AG20443 (cell line): ENCODE measurements at regions not wholly inside any gene's neighbourhood (a gene's known extent, or its start where the extent isn't known, plus 50 kb on each side); places are given as distances from the start of the nearest gene placed in this dataset.
"Not testable (repeated sequence)": the region's sequence is repeated elsewhere in the genome, so short reads cannot be mapped to it uniquely, and the experiment has no call there.

ENCODE experiments used
- DNase-seq: peaks from one replicate; pipeline ENCODE4 v3.0.0; 2012; ENCODE audit warnings: low spot score, mixed read lengths

GRCh38 chr3:18189282-18190050 lies 235.7 kb downstream of the SATB1 start:
- DNase-seq, result peak; percentile 83

DNA sequence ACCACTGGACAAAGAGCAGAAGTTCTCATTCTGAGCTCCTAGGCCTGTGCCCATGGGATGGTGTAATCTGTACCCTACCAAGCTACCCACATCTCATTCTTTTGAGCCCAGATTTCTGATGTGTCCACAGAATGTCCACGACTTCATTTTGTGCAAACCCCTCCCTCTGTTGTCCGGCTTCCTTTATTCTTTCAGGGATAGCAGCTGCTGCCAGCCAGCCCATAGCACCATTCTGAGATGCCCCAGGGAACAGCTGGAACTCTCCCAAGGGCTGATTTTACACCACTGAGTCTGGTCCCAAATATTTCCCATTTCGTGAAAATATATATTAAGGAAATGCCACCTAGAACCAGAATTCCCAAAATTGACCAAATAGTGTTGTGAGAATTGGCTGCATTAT lies 236.6 kb downstream of the SATB1 start:
- DNase-seq, result no peak

DNA sequence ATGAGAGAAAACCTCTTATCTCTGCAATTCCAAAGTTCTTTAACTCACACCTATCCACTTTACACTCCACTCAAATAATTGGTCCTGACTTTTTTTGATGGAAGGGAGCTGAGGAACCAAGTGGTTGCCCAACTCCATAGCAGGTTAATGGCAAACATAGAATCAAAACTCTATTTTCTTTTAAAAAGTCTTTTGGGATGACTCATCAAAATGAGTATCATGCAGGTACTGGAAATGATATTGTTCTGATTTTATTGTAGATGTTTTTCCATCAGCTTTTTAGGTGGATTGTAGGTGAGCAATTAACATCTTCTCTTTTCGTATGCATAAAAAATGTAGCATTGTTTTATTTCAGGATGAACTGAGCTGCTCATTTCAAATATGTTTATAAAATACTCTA lies 239.5 kb downstream of the SATB1 start:
- no peak for DNase-seq

GRCh38 chr3:18182923-18183322 lies 242.2 kb downstream of the SATB1 start:
- DNase-seq, result not testable (repeated sequence)

- DNase-seq, result no peak
These were observed 245.6 kb downstream of the SATB1 start for GRCh38 chr3:18179521-18179920.

GRCh38 chr3:18177271-18177670 lies 247.9 kb downstream of the SATB1 start:
- no peak for DNase-seq

DNA sequence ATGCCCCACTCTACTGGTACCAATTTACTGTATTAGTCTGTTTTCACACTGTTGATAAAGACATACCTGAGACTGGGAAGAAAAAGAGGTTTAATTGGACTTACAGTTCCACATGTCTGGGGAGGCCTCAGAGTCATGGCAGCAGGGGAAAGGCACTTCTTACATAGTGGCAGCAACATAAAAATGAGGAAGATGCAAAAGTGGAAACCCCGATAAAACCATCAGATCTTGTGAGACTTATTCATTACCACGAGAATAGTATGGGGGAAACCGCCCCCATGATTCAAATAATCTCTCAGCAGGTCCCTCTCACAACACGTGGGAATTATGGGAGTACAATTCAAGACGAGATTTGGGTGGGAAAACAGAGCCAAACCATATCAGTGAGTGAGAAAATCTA lies 251.2 kb downstream of the SATB1 start:
- DNase-seq, result not testable (repeated sequence)

DNA sequence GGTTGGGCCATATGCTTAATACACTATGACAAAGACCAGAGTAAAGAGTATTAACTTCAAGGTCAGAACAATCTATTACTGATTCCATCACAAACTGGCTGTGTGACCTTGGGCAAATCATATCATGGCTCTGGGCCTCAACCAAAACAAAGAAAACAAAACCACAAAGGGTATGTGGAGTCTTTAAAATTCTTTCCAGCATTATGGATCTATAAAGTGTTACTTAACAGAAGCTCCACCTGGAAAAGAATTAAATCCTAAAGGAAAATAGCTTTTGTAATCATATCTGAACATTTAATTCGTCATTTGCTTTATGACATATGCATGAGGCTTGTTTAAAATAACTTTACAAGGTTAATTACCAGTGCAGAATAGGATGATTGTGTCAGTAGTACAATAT lies 265.5 kb downstream of the SATB1 start:
- DNase-seq, result no peak

- peak; percentile 75 for DNase-seq
These were observed 271.5 kb downstream of the SATB1 start for GRCh38 chr3:18153571-18154173.

DNA sequence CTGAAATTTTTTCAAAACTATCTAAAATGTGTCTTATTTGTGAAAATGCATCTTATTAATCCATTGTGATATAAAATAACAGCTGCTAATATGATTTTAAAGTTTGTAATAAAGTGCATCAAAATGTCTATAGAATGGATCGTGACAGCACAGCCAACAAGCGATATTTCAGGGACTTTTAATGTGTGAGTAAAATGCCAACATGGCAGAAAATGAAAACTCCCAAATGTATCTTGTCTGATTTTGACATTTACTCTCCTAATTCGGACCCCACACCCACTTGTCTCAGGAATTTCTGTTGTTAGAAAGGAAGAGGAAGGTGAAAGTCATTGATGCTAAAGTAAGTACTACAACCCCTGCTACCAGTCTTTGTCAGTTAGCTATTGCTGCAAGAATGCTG lies 273.9 kb downstream of the SATB1 start:
- DNase-seq, result no peak

DNA sequence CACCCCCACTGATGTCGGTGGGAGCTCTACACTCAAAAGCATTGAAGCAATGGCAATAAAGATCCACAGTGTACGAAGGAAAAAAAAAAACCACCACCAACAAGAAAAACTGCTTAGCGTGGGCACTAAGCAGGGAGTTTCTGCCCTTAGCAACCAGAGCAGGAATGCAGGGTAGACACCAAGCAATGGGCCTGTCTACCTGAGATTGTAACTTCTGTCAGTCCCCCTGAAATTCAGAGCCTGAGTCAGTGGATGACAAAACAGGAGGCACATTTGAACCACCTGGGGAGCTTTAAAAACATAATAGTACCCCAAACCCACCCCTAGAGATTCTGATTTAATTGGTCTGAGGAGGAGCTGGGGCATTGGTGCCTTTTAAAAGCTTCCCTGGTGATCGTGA lies 275.2 kb downstream of the SATB1 start:
- no peak for DNase-seq

- DNase-seq, result peak; percentile 43
These were observed 275.8 kb downstream of the SATB1 start for GRCh38 chr3:18149386-18149785.

DNA sequence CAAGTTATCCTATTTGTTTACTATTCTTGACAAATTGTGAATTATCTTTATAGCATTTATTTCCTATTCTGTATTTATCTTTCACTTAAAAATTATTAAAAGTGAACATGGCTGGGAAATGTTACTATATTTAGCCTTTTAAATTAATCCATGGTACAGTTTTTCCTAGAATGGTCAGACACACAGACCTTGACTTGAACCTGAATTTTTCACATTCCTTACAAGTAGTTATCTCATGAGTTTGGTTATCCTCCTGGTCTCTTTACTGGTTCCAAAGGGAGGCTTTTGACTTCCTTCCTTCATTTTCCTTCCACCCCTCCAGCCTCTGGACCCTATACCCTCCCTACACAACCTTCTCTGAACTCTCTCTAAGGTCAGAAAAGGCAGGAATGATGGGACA lies 280.6 kb downstream of the SATB1 start:
- DNase-seq, result no peak

- DNase-seq, result no peak
These were observed 281.8 kb downstream of the SATB1 start for GRCh38 chr3:18143258-18143780.

DNA sequence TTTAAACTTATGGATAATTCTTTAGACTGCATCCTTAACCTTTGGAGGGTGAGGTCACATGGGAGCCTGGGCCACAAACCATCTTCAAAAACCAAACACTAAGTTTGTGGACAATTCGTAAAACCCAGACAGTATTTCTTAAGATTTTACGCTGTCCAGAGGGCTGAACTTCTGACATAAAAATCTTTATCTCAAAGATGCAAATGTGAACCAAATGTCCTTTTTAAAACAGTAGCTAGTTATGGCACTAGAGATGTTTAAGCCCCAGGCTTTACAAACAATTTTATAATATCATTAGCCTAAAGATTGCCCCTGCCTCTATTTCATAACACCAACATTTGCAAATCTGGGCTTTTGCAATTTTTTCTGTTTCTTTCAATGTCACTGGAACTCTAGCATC lies 287.2 kb downstream of the SATB1 start:
- no peak for DNase-seq

GRCh38 chr3:18135060-18135814 lies 289.9 kb downstream of the SATB1 start:
- DNase-seq, result no peak

DNA sequence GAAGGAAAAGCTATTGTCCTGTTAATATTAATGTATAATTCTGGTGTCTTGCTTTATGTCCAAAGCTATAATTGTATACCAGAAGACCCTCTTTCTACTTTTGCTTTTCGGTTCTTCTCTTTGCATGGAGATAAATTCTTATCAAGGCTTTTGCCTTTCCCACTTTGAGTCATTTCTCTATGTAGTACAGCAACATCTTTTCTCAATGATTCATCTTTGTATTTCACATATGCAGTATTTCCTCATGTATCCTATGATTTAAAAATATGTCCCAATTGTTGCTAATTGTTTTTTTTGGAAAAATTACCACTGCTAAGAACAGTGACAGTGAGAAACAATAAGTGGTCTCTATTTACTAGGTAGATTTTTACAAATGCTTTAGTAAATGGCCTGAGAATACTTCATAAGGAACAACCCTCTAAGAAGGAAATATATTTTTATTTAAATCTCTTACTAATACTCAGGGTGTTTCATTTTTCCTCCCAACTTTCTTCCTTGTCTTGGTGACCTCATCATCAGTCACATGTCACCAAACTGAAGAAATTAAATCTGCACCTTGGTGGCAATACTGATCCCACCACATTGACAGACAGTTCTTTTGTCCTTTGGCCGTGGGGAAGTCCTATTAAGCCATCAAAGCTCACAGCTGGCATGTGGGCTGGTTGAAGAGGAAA lies 290.6 kb downstream of the SATB1 start:
- peak; percentile 40 for DNase-seq

- no peak for DNase-seq
These were observed 292.1 kb downstream of the SATB1 start for GRCh38 chr3:18132991-18133390.

- no peak for DNase-seq
These were observed 297.1 kb downstream of the SATB1 start for GRCh38 chr3:18127859-18128681.

- DNase-seq, result no peak
These were observed 297.8 kb downstream of the SATB1 start for GRCh38 chr3:18127174-18127858.

GRCh38 chr3:18126772-18127171 lies 298.4 kb downstream of the SATB1 start:
- DNase-seq, result no peak
